Endothelial cell of umbilical vein (primary cell): ENCODE measurements at regions not wholly inside any gene's neighbourhood (a gene's known extent, or its start where the extent isn't known, plus 50 kb on each side); places are given as distances from the start of the nearest gene placed in this dataset.

ENCODE experiments used
- BruUV-seq: library from RNA; stranded (reverse); fragments of 400-500 nt; replicated peaks from 2 replicates; lab custom pipeline; 2021; lab: Mats Ljungman, UMichigan
- CTCF ChIA-PET: fragments of 300-600, 350-600 bp; sonication (Branson Sonifier 250); formaldehyde crosslinking; loops from one replicate; lab custom pipeline; 2021; ENCODE audit warnings: antibody characterized with exemption, inconsistent platforms; lab: Charles Lee
- POLR2A ChIA-PET: fragments of 300-600, 350-600 bp; sonication (Branson Sonifier 250); formaldehyde crosslinking; loops from one replicate; lab custom pipeline; 2021; ENCODE audit warnings: antibody characterized with exemption, inconsistent platforms; lab: Charles Lee
- DNase-seq: peaks from one replicate; pipeline ENCODE4 v3.0.0-alpha.2; 2011; ENCODE audit warnings: low read depth, low spot score
- FAIRE-seq: peaks from 2 replicates; lab custom pipeline; 2011; peaks lifted over from hg19 to GRCh38; lab: Jason Lieb, UNC
- H2AFZ ChIP-seq: 2 replicates; pipeline ENCODE4 v1.6.0; 2012; ENCODE audit warnings: low read depth, low read length, control low read depth, inconsistent platforms
- H3K27ac ChIP-seq: 2 replicates; pipeline ENCODE4 v1.5.1; 2011; ENCODE audit warnings: low read depth, mild to moderate bottlenecking, control low read depth, low read length, moderate library complexity; ENCODE audit not compliant: insufficient read depth
- H3K27me3 ChIP-seq, 2 experiments: 2 replicates each; pipeline versions ENCODE4 v1.6.0 to v1.6.1; 2011; ENCODE audit warnings: low read length in 2 of 2, mixed read lengths in 1 of 2; ENCODE audit not compliant: control insufficient read depth in 2 of 2, insufficient read depth in 2 of 2
- H3K36me3 ChIP-seq, 2 experiments: 2 replicates in 1 of 2; 3 replicates in 1 of 2; pipeline ENCODE4 v1.5.1; 2011; ENCODE audit warnings: low read length in 2 of 2, mild to moderate bottlenecking in 1 of 2, moderate library complexity in 1 of 2; ENCODE audit not compliant: control insufficient read depth in 2 of 2, insufficient read depth in 2 of 2; ENCODE audit errors: extremely low read depth in 1 of 2
- H3K4me1 ChIP-seq: 3 replicates; pipeline ENCODE4 v1.5.1; 2011; ENCODE audit warnings: mild to moderate bottlenecking, low read length; ENCODE audit not compliant: control insufficient read depth, insufficient read depth; ENCODE audit errors: extremely low read depth
- H3K4me2 ChIP-seq: 2 replicates; pipeline ENCODE4 v1.6.1; 2011; ENCODE audit warnings: low read length, control low read depth, mixed read lengths; ENCODE audit not compliant: insufficient read depth
- H3K4me3 ChIP-seq, 3 experiments: fragments of 200-600 bp in 1 of 3; sonication (generic), shearing (Covaris generic) in 1 of 3; replicated peaks in 1 of 3; 2 replicates each; pipeline ENCODE4 v1.5.1; 2011 to 2016; ENCODE audit warnings: control low read depth in 3 of 3, low read length in 3 of 3, mild to moderate bottlenecking in 2 of 3, inconsistent platforms in 1 of 3, low read depth in 1 of 3, moderate library complexity in 1 of 3; ENCODE audit not compliant: insufficient read depth in 1 of 3
- H3K79me2 ChIP-seq: 2 replicates; pipeline ENCODE4 v1.6.0; 2012; ENCODE audit warnings: low read length, inconsistent platforms; ENCODE audit not compliant: control insufficient read depth, insufficient read depth
- H3K9ac ChIP-seq: replicated peaks from 2 replicates; pipeline ENCODE3; 2011; ENCODE audit warnings: low read length, control low read depth; ENCODE audit not compliant: insufficient read depth; ENCODE audit errors: extremely low read depth
- H3K9me1 ChIP-seq: replicated peaks from 3 replicates; pipeline ENCODE4 v1.6.0; 2011; ENCODE audit warnings: mild to moderate bottlenecking, low read length; ENCODE audit not compliant: control insufficient read depth, insufficient read depth; ENCODE audit errors: extremely low read depth
- H3K9me3 ChIP-seq: replicated peaks from 2 replicates; pipeline ENCODE4 v1.5.1; 2012; ENCODE audit warnings: low read length, inconsistent platforms; ENCODE audit not compliant: control insufficient read depth, insufficient read depth
- H4K20me1 ChIP-seq: replicated peaks from 2 replicates; pipeline ENCODE3; 2011; ENCODE audit warnings: mild to moderate bottlenecking, low read length; ENCODE audit not compliant: control insufficient read depth, insufficient read depth; ENCODE audit errors: extremely low read depth
- EZH2 ChIP-seq: IDR thresholded peaks from 2 replicates; pipeline ENCODE4 v1.6.1; 2012; ENCODE audit warnings: borderline replicate concordance, low read depth, mild to moderate bottlenecking, moderate library complexity, low read length, inconsistent platforms; ENCODE audit not compliant: severe bottlenecking
- FOS ChIP-seq: IDR thresholded peaks from 2 replicates; pipeline ENCODE4 v1.6.1; 2011; ENCODE audit warnings: mild to moderate bottlenecking, low read length, moderate library complexity, borderline replicate concordance; ENCODE audit not compliant: insufficient read depth
- GATA2 ChIP-seq: IDR thresholded peaks from 2 replicates; pipeline ENCODE4 v1.7.0; 2011; ENCODE audit warnings: low read depth, mild to moderate bottlenecking, moderate library complexity, mixed read lengths, low read length; ENCODE audit not compliant: insufficient read length, insufficient read depth
- JUN ChIP-seq: IDR thresholded peaks from 2 replicates; pipeline ENCODE4 v1.6.1; 2011; ENCODE audit warnings: borderline replicate concordance, low read depth; ENCODE audit not compliant: insufficient read length, insufficient read depth
- MYC ChIP-seq: IDR thresholded peaks from one replicate; pipeline ENCODE4 v1.6.1; 2011; ENCODE audit warnings: mild to moderate bottlenecking, low read depth, low read length
- POLR2A ChIP-seq: IDR thresholded peaks from 2 replicates; pipeline ENCODE4 v1.6.1; 2012; ENCODE audit warnings: low read depth, mild to moderate bottlenecking, control low read depth, low read length
- POLR2AphosphoS5 ChIP-seq: IDR thresholded peaks from 2 replicates; pipeline ENCODE4 v1.6.1; 2012; ENCODE audit warnings: low read depth, mild to moderate bottlenecking, control low read depth, low read length, moderate library complexity; ENCODE audit not compliant: insufficient read depth
- dilution Hi-C: fragments of 300-500 bp; cut with MboI; formaldehyde crosslinking; loops from one replicate; pipeline ENCODE4 v1.15.0; 2019; ENCODE audit warnings: low sequenced_read_pairs; ENCODE audit not compliant: extremely low pct_ligation_motif_present
- intact Hi-C: fragments of 100-400 bp; cut with micrococcal nuclease; formaldehyde crosslinking; loops from one replicate; pipeline ENCODE4 v1.10.0; 2022
- TF ChIP-seq, protein P1 (sequence below): IDR thresholded peaks from 2 replicates; pipeline ENCODE4 v1.6.1; 2011; ENCODE audit not compliant: insufficient read depth, insufficient read length
- TF ChIP-seq, protein P2 (sequence below), 2 donors: IDR thresholded peaks; 1 replicate in 1 of 2; 2 replicates in 1 of 2; pipeline ENCODE4 v1.5.1; 2011; ENCODE audit warnings: low read length in 2 of 2, mild to moderate bottlenecking in 2 of 2, moderate library complexity in 2 of 2, control low read depth in 1 of 2, inconsistent platforms in 1 of 2, low read depth in 1 of 2; ENCODE audit not compliant: insufficient read depth in 1 of 2; ENCODE audit errors: extremely low read depth in 1 of 2

DNA sequence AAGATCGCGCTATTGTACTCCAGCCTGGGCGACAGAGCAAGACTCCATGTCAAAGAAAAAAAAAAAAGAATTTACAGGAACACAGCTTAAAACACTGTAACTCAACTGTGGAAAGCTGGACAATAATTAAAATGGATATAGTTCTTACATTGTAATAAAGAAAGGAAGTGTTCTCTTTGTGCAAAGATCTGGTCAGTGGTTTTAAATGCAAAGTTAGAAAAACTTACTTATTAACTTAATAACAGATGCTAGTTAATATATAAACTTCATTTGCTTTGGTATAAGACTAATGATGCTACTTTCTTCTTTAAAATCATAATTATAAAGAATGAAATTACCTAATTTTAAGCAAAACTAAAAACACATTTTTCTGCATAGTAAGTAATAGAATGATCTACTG, 2024.1 kb upstream of the TENM3 start:
- CTCF ChIA-PET, result no interaction called here
- Histone ChIP-seq H4K20me1 (no peaks in the 10 kb centered on the region), H3K9me1 (no peaks in the 10 kb centered on the region), H3K9me3 (peaks cover 9% of the 10 kb centered on the region), H2AFZ (no peak overlapping the region), H3K27me3 (no peaks in the 10 kb centered on the region), H3K27ac (no peak overlapping the region), H3K4me2 (no peak overlapping the region), H3K36me3 (no peaks in the 10 kb centered on the region), H3K4me1 (no peaks in the 10 kb centered on the region), H3K79me2 (no peaks in the 10 kb centered on the region), H3K9ac (no peak overlapping the region), H3K4me3 (no peak overlapping the region)
- dilution Hi-C loops (no loop called here), intact Hi-C loops (no loop called here)
- TF ChIP-seq JUN, result no peak
- no peak for TF ChIP-seq GATA2
- TF ChIP-seq, protein P1, sequence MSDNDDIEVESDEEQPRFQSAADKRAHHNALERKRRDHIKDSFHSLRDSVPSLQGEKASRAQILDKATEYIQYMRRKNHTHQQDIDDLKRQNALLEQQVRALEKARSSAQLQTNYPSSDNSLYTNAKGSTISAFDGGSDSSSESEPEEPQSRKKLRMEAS, result no peak
- TF ChIP-seq MYC, result no peak
- no peak for TF ChIP-seq POLR2AphosphoS5
- TF ChIP-seq, protein P2, sequence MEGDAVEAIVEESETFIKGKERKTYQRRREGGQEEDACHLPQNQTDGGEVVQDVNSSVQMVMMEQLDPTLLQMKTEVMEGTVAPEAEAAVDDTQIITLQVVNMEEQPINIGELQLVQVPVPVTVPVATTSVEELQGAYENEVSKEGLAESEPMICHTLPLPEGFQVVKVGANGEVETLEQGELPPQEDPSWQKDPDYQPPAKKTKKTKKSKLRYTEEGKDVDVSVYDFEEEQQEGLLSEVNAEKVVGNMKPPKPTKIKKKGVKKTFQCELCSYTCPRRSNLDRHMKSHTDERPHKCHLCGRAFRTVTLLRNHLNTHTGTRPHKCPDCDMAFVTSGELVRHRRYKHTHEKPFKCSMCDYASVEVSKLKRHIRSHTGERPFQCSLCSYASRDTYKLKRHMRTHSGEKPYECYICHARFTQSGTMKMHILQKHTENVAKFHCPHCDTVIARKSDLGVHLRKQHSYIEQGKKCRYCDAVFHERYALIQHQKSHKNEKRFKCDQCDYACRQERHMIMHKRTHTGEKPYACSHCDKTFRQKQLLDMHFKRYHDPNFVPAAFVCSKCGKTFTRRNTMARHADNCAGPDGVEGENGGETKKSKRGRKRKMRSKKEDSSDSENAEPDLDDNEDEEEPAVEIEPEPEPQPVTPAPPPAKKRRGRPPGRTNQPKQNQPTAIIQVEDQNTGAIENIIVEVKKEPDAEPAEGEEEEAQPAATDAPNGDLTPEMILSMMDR (IDR thresholded peaks at IDR 0.05; ENCODE audit: extremely low read depth in 1 of 2, insufficient read depth in 1 of 2, low read depth in 1 of 2, low read length in 2 of 2), result no peak
- TF ChIP-seq POLR2A, result no peak
- TF ChIP-seq FOS, result no peak
- TF ChIP-seq EZH2, result no peak
- BruUV-seq, result no TSS peak
- FAIRE-seq, result no peak
- POLR2A ChIA-PET, result no interaction called here
- no peak for DNase-seq
